Endothelial cell of umbilical vein (primary cell): ENCODE measurements at regions not wholly inside any gene's neighbourhood (a gene's known extent, or its start where the extent isn't known, plus 50 kb on each side); places are given as distances from the start of the nearest gene placed in this dataset.

Experiments used
- CTCF ChIP-seq, 2 donors: IDR thresholded peaks; 1 replicate in 1 of 2; 2 replicates in 1 of 2; pipeline ENCODE4 v1.5.1; 2011; ENCODE audit warnings: low read length in 2 of 2, mild to moderate bottlenecking in 2 of 2, moderate library complexity in 2 of 2, control low read depth in 1 of 2, inconsistent platforms in 1 of 2, low read depth in 1 of 2; ENCODE audit not compliant: insufficient read depth in 1 of 2; ENCODE audit errors: extremely low read depth in 1 of 2
- EZH2 ChIP-seq: IDR thresholded peaks from 2 replicates; pipeline ENCODE4 v1.6.1; 2012; ENCODE audit warnings: borderline replicate concordance, low read depth, mild to moderate bottlenecking, moderate library complexity, low read length, inconsistent platforms; ENCODE audit not compliant: severe bottlenecking
- GATA2 ChIP-seq: IDR thresholded peaks from 2 replicates; pipeline ENCODE4 v1.7.0; 2011; ENCODE audit warnings: low read depth, mild to moderate bottlenecking, moderate library complexity, mixed read lengths, low read length; ENCODE audit not compliant: insufficient read length, insufficient read depth
- JUN ChIP-seq: IDR thresholded peaks from 2 replicates; pipeline ENCODE4 v1.6.1; 2011; ENCODE audit warnings: borderline replicate concordance, low read depth; ENCODE audit not compliant: insufficient read length, insufficient read depth
- MAX ChIP-seq: IDR thresholded peaks from 2 replicates; pipeline ENCODE4 v1.6.1; 2011; ENCODE audit not compliant: insufficient read depth, insufficient read length
- POLR2A ChIP-seq: IDR thresholded peaks from 2 replicates; pipeline ENCODE4 v1.6.1; 2012; ENCODE audit warnings: low read depth, mild to moderate bottlenecking, control low read depth, low read length
- POLR2AphosphoS5 ChIP-seq: IDR thresholded peaks from 2 replicates; pipeline ENCODE4 v1.6.1; 2012; ENCODE audit warnings: low read depth, mild to moderate bottlenecking, control low read depth, low read length, moderate library complexity; ENCODE audit not compliant: insufficient read depth

- TF ChIP-seq POLR2A: no peak
- TF ChIP-seq POLR2AphosphoS5: no peak
- no peak for TF ChIP-seq CTCF (IDR thresholded peaks at IDR 0.05; ENCODE audit: extremely low read depth in 1 of 2, insufficient read depth in 1 of 2, low read depth in 1 of 2, low read length in 2 of 2)
- no peak for TF ChIP-seq MAX
- no peak for TF ChIP-seq EZH2
- no peak for TF ChIP-seq GATA2
- TF ChIP-seq JUN: no peak
Observed at GRCh38 chr3:161999846-162000245, 503.2 kb downstream of the OTOL1 start.
